CD4-positive, CD25-positive, alpha-beta regulatory T cell (primary cell): ENCODE measurements at regions not wholly inside any gene's neighbourhood (a gene's known extent, or its start where the extent isn't known, plus 50 kb on each side); places are given as distances from the start of the nearest gene placed in this dataset.

Experiments
- ATAC-seq, 2 donors: fragments of 150-1000 bp; cut with Tn5 transposase; one replicate each; pipeline ENCODE4 v1.10.0; 2021; ENCODE audit warnings: low read depth in 2 of 2, moderate number of reproducible peaks in 2 of 2, moderate library complexity in 1 of 2
- DNase-seq, 3 donors: peaks; one replicate each; pipeline versions ENCODE4 v3.0.0 to v3.0.0-alpha.2; 2012 to 2022; ENCODE audit warnings: mixed read lengths in 1 of 3
- H3K27ac ChIP-seq: one replicate; pipeline ENCODE4 v1.7.0; 2013; ENCODE audit warnings: mild to moderate bottlenecking, low read length; ENCODE audit not compliant: insufficient read depth, poor library complexity, severe bottlenecking
- H3K27me3 ChIP-seq: one replicate; pipeline ENCODE4 v1.7.0; 2013; ENCODE audit warnings: low read length; ENCODE audit not compliant: control insufficient read depth, insufficient read depth
- H3K36me3 ChIP-seq: one replicate; pipeline ENCODE4 v1.7.0; 2013; ENCODE audit warnings: mild to moderate bottlenecking, low read length, moderate library complexity; ENCODE audit not compliant: control insufficient read depth, insufficient read depth
- H3K4me1 ChIP-seq: 2 replicates; pipeline ENCODE4 v1.7.0; 2013; ENCODE audit warnings: mild to moderate bottlenecking, low read length; ENCODE audit not compliant: insufficient read depth, control insufficient read depth, poor library complexity, severe bottlenecking
- H3K4me3 ChIP-seq: one replicate; pipeline ENCODE4 v1.7.0; 2013; ENCODE audit warnings: low read depth, mild to moderate bottlenecking, low read length, moderate library complexity
- H3K9me3 ChIP-seq, 2 experiments: 1 replicate in 1 of 2; 2 replicates in 1 of 2; pipeline ENCODE4 v1.7.0; 2013; ENCODE audit warnings: low read length in 2 of 2, mild to moderate bottlenecking in 1 of 2, moderate library complexity in 1 of 2; ENCODE audit not compliant: control insufficient read depth in 2 of 2
- H3K27ac Mint-ChIP-seq, 3 donors: one replicate each; pipeline ENCODE4 v1.8.0; 2020 to 2022; ENCODE audit warnings: mild to moderate bottlenecking in 3 of 3, mixed read lengths in 3 of 3, moderate library complexity in 2 of 3
- H3K27me3 Mint-ChIP-seq: one replicate; pipeline ENCODE4 v1.8.0; 2022; ENCODE audit warnings: mild to moderate bottlenecking, mixed read lengths
- H3K36me3 Mint-ChIP-seq: one replicate; pipeline ENCODE4 v1.8.0; 2020; ENCODE audit warnings: mixed read lengths
- H3K4me1 Mint-ChIP-seq, 4 donors: one replicate each; pipeline ENCODE4 v1.8.0; 2020 to 2022; ENCODE audit warnings: mixed read lengths in 4 of 4, mild to moderate bottlenecking in 1 of 4
- H3K4me3 Mint-ChIP-seq, 4 donors: one replicate each; pipeline ENCODE4 v1.8.0; 2020 to 2022; ENCODE audit warnings: mild to moderate bottlenecking in 4 of 4, mixed read lengths in 4 of 4, moderate library complexity in 3 of 4
- H3K9me3 Mint-ChIP-seq, 7 donors: one replicate each; pipeline ENCODE4 v1.8.0; 2020 to 2022; ENCODE audit warnings: mixed read lengths in 7 of 7, mild to moderate bottlenecking in 3 of 7, moderate library complexity in 2 of 7

DNA sequence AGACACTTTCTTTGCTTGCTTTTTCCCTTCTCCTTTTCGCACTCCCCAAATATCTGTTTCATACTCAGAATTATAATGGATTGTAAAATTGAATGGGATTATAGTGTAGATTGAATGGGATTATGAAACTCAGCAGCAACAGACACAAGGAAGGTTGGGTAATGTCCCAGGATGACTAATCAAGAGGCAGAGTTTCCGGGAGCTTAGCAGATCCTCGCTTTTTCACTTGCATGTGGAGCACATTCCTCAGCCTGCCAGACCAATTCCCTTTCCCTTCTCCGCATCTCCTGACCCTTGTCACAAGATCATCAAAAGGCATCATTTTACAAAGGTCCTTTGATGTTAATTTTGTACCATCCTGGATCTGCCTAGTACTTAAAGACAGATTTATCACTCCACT is 55.1 kb upstream of the SLC1A1 start:
- no peak for ATAC-seq
- Mint-ChIP-seq H3K4me1 (peaks cover 0 to 2% (median 0%) of the 10 kb centered on the region in 4 donors), H3K27ac (no peak overlapping the region), H3K27me3 (peaks cover 4% of the 10 kb centered on the region), H3K36me3 (no peaks in the 10 kb centered on the region), H3K9me3 (peaks cover 2 to 6% (median 3%) of the 10 kb centered on the region in 7 donors), H3K4me3 (no peak overlapping the region)
- H3K36me3 ChIP-seq, result no peaks in the 10 kb centered on the region
- no peak overlapping the region for H3K4me3 ChIP-seq
- H3K27ac ChIP-seq, result no peak overlapping the region
- no peak for DNase-seq
- H3K27me3 ChIP-seq, result peaks cover 3% of the 10 kb centered on the region
- peaks cover 0 to 3% of the 10 kb centered on the region in 2 experiments for H3K9me3 ChIP-seq
- no peaks in the 10 kb centered on the region for H3K4me1 ChIP-seq

GRCh38 chr9:4433379-4433778 is 56.9 kb upstream of the SLC1A1 start:
- Mint-ChIP-seq H3K4me1 (no peaks in the 10 kb centered on the region), H3K4me3 (no peak overlapping the region), H3K27me3 (no peaks in the 10 kb centered on the region), H3K27ac (no peak overlapping the region), H3K9me3 (peaks cover 0 to 4% (median 0%) of the 10 kb centered on the region in 7 donors), H3K36me3 (no peaks in the 10 kb centered on the region)
- no peaks in the 10 kb centered on the region for H3K27me3 ChIP-seq
- ATAC-seq, result no peak
- H3K4me3 ChIP-seq, result no peak overlapping the region
- H3K9me3 ChIP-seq, result no peaks in the 10 kb centered on the region
- no peak overlapping the region for H3K27ac ChIP-seq
- H3K36me3 ChIP-seq, result no peaks in the 10 kb centered on the region
- no peak for DNase-seq
- no peaks in the 10 kb centered on the region for H3K4me1 ChIP-seq

GRCh38 chr9:4430432-4431261 is 59.6 kb upstream of the SLC1A1 start:
- Histone ChIP-seq H3K4me3 (no peak overlapping the region), H3K27me3 (no peaks in the 10 kb centered on the region), H3K27ac (no peak overlapping the region), H3K36me3 (no peaks in the 10 kb centered on the region), H3K4me1 (no peaks in the 10 kb centered on the region), H3K9me3 (no peaks in the 10 kb centered on the region)
- no peak overlapping the region for H3K4me3 Mint-ChIP-seq
- ATAC-seq (no peak), DNase-seq (no peak)
- no peaks in the 10 kb centered on the region for H3K4me1 Mint-ChIP-seq
- H3K9me3 Mint-ChIP-seq, result peaks cover 0 to 3% (median 0%) of the 10 kb centered on the region in 7 donors
- no peaks in the 10 kb centered on the region for H3K27me3 Mint-ChIP-seq
- no peak overlapping the region for H3K27ac Mint-ChIP-seq
- H3K36me3 Mint-ChIP-seq, result no peaks in the 10 kb centered on the region

DNA sequence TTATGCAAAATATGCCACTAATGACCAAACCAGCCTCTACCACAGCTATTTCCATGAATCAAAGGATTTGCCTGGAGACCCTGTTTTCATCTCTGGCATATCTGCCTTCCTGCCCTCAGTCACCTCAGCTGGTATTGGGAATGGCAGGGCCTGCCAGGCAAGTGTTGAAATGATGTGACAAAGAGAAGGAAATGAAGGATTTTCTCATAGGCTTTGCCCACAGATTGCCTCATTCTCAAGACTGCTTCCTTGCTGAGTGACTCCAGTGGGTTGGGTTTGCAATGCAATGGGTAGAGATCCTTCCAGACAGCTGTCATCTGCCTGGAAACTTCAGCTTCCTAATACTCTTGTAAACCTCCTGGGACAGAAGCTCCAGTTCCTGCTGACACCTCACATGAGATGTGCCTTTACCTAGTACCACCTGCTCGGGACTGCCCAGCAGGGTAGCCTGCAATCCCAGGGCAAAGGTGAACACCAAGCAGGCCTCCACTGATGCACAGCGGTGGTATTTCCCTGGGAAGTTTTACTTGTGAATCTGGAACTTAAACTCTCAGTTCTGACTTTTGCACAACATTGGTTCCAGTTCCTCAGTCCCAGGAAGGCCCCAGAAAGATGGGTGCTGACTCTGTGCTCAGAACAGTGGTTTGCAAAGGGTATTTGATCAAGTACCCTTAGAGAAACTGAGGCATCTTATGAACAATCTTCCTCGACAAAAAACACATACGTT is 64.8 kb upstream of the SLC1A1 start:
- no peak overlapping the region for H3K4me3 Mint-ChIP-seq
- no peak overlapping the region for H3K27ac Mint-ChIP-seq
- H3K36me3 ChIP-seq, result no peaks in the 10 kb centered on the region
- peaks cover 8% of the 10 kb centered on the region for H3K27me3 Mint-ChIP-seq
- no peaks in the 10 kb centered on the region for H3K9me3 ChIP-seq
- peaks cover 5 to 14% (median 11%) of the 10 kb centered on the region in 4 donors for H3K4me1 Mint-ChIP-seq
- DNase-seq (no peak), ATAC-seq (no peak)
- peaks cover 0 to 2% (median 0%) of the 10 kb centered on the region in 7 donors for H3K9me3 Mint-ChIP-seq
- no peak overlapping the region for H3K4me3 ChIP-seq
- H3K27ac ChIP-seq, result no peak overlapping the region
- H3K4me1 ChIP-seq, result no peaks in the 10 kb centered on the region
- no peaks in the 10 kb centered on the region for H3K36me3 Mint-ChIP-seq
- no peaks in the 10 kb centered on the region for H3K27me3 ChIP-seq

GRCh38 chr9:4424891-4425290 is 65.4 kb upstream of the SLC1A1 start:
- H3K4me1 ChIP-seq, result no peaks in the 10 kb centered on the region
- Mint-ChIP-seq H3K9me3 (peaks cover 0 to 2% (median 0%) of the 10 kb centered on the region in 7 donors), H3K4me3 (no peak overlapping the region), H3K36me3 (no peaks in the 10 kb centered on the region), H3K4me1 (peaks cover 5 to 16% (median 11%) of the 10 kb centered on the region in 4 donors), H3K27me3 (peaks cover 8% of the 10 kb centered on the region), H3K27ac (no peak overlapping the region)
- H3K27me3 ChIP-seq, result peaks cover 2% of the 10 kb centered on the region
- DNase-seq, result no peak
- no peak for ATAC-seq
- no peak overlapping the region for H3K4me3 ChIP-seq
- no peaks in the 10 kb centered on the region for H3K9me3 ChIP-seq
- no peak overlapping the region for H3K27ac ChIP-seq
- H3K36me3 ChIP-seq, result no peaks in the 10 kb centered on the region

GRCh38 chr9:4424038-4424437 is 66.2 kb upstream of the SLC1A1 start:
- no peak overlapping the region for H3K27ac Mint-ChIP-seq
- peaks cover 8% of the 10 kb centered on the region for H3K27me3 Mint-ChIP-seq
- H3K4me3 Mint-ChIP-seq, result no peak overlapping the region

DNA sequence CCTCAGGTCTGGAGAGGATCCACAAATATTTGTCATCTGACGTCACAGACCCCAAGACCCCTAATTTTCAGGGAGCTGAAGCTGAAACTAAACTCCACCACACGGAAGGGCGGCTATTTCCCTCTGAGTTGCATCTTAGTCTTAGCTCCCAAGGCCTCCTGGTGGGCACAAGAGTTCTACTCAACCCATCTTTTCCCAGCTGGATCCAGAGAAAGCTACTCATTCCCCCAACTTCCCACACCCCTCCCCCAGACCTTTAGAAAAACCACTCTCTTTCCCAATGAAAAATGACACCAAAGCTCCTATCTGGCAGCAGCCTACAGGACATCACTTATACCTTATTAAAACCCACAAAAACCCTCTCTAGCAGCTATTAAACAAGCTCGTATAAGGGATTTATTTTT is 67.1 kb upstream of the SLC1A1 start:
- H3K27ac Mint-ChIP-seq, result no peak overlapping the region
- Histone ChIP-seq H3K4me3 (no peak overlapping the region), H3K4me1 (no peaks in the 10 kb centered on the region), H3K27me3 (peaks cover 2% of the 10 kb centered on the region), H3K36me3 (no peaks in the 10 kb centered on the region), H3K27ac (no peak overlapping the region), H3K9me3 (no peaks in the 10 kb centered on the region)
- no peak overlapping the region for H3K4me3 Mint-ChIP-seq
- ATAC-seq (no peak), DNase-seq (no peak)
- peaks cover 5 to 18% (median 11%) of the 10 kb centered on the region in 4 donors for H3K4me1 Mint-ChIP-seq
- no peaks in the 10 kb centered on the region for H3K9me3 Mint-ChIP-seq
- no peaks in the 10 kb centered on the region for H3K36me3 Mint-ChIP-seq
- peaks cover 8% of the 10 kb centered on the region for H3K27me3 Mint-ChIP-seq

More at GRCh38 chr9:4424038-4424437, 66.2 kb upstream of the SLC1A1 start:
- no peak for ATAC-seq
- no peaks in the 10 kb centered on the region for H3K36me3 Mint-ChIP-seq
- Histone ChIP-seq H3K9me3 (no peaks in the 10 kb centered on the region), H3K4me1 (no peaks in the 10 kb centered on the region), H3K27ac (no peak overlapping the region), H3K27me3 (peaks cover 2% of the 10 kb centered on the region), H3K4me3 (no peak overlapping the region), H3K36me3 (no peaks in the 10 kb centered on the region)
- H3K9me3 Mint-ChIP-seq, result no peaks in the 10 kb centered on the region
- DNase-seq, result no peak
- peaks cover 5 to 18% (median 11%) of the 10 kb centered on the region in 4 donors for H3K4me1 Mint-ChIP-seq
